GM12878 (cell line): ENCODE measurements at regions not wholly inside any gene's neighbourhood (a gene's known extent, or its start where the extent isn't known, plus 50 kb on each side); places are given as distances from the start of the nearest gene placed in this dataset.

ENCODE experiments used
- ATAC-seq: fragments of 200-7000 bp; cut with Tn5 transposase; 3 replicates; pipeline ENCODE4 v1.9.1; 2020; ENCODE audit warnings: mild to moderate bottlenecking, moderate library complexity
- BruUV-seq: library from RNA; stranded (reverse); fragments of 400-500 nt; replicated peaks from 2 replicates; lab custom pipeline; 2021; lab: Mats Ljungman, UMichigan
- CTCF ChIA-PET: fragments of 300-600 bp; sonication (Branson Sonifier 250); formaldehyde crosslinking; extraction: SDS; loops from one replicate; lab custom pipeline; 2021; ENCODE audit warnings: inconsistent platforms; lab: Yijun Ruan, JAX
- POLR2A ChIA-PET: fragments of 350-600 bp; formaldehyde crosslinking; extraction: SDS; loops from one replicate; lab custom pipeline; 2021; ENCODE audit warnings: inconsistent platforms; lab: Charles Lee
- RAD21 ChIA-PET: fragments of 300-600 bp; sonication (Branson Sonifier 250); formaldehyde crosslinking; loops from one replicate; lab custom pipeline; 2023; ENCODE audit warnings: antibody characterized with exemption; ENCODE audit not compliant: unreplicated experiment; lab: Charles Lee
- SMC1A ChIA-PET: fragments of 300-600 bp; sonication (Branson Sonifier 250); formaldehyde crosslinking; loops from one replicate; lab custom pipeline; 2023; ENCODE audit not compliant: unreplicated experiment, uncharacterized antibody; lab: Charles Lee
- DNase-seq: peaks from one replicate; pipeline ENCODE4 v3.0.0-alpha.2; 2011; ENCODE audit warnings: low read depth, low spot score
- FAIRE-seq: peaks from 3 replicates; lab custom pipeline; 2011; peaks lifted over from hg19 to GRCh38; lab: Jason Lieb, UNC
- H2AFZ ChIP-seq: 2 replicates; pipeline ENCODE4 v1.6.0; 2011; ENCODE audit warnings: low read depth, low read length, control low read depth; ENCODE audit not compliant: control insufficient read depth
- H3K27ac ChIP-seq: 2 replicates; pipeline ENCODE4 v1.5.1; 2011; ENCODE audit warnings: control low read depth; ENCODE audit not compliant: control insufficient read depth, insufficient read depth
- H3K27me3 ChIP-seq, 2 experiments: replicated peaks in 1 of 2; 2 replicates each; pipeline versions ENCODE4 v1.6.0 to v1.6.1; 2011; ENCODE audit warnings: low read length in 1 of 2; ENCODE audit not compliant: control insufficient read depth in 2 of 2, insufficient read depth in 2 of 2
- H3K36me3 ChIP-seq, 2 experiments: 2 replicates each; pipeline ENCODE4 v1.5.1; 2011; ENCODE audit warnings: low read length in 1 of 2; ENCODE audit not compliant: control insufficient read depth in 2 of 2, insufficient read depth in 2 of 2
- H3K4me1 ChIP-seq: 2 replicates; pipeline ENCODE4 v1.6.1; 2011; ENCODE audit warnings: mild to moderate bottlenecking, low read length, moderate library complexity, mixed read lengths; ENCODE audit not compliant: control insufficient read depth, insufficient read depth
- H3K4me2 ChIP-seq: 2 replicates; pipeline ENCODE4 v1.6.0; 2011; ENCODE audit warnings: control low read depth; ENCODE audit not compliant: control insufficient read depth, insufficient read depth
- H3K4me3 ChIP-seq: fragments of 200-600 bp; sonication (generic); 2 replicates; pipeline ENCODE4 v1.5.1; 2016
- H3K79me2 ChIP-seq: 2 replicates; pipeline ENCODE4 v1.6.0; 2011; ENCODE audit warnings: low read length; ENCODE audit not compliant: control insufficient read depth, insufficient read depth
- H3K9ac ChIP-seq: 2 replicates; pipeline ENCODE4 v1.8.0; 2011; ENCODE audit warnings: low read length, control low read depth, mixed read lengths; ENCODE audit not compliant: control insufficient read depth, insufficient read depth
- H3K9me3 ChIP-seq: replicated peaks from 3 replicates; pipeline ENCODE4 v1.5.1; 2011; ENCODE audit warnings: mild to moderate bottlenecking, low read length; ENCODE audit not compliant: control insufficient read depth, insufficient read depth
- H4K20me1 ChIP-seq: 2 replicates; pipeline ENCODE4 v1.6.0; 2011; ENCODE audit not compliant: control insufficient read depth, insufficient read depth
- FOXK2 ChIP-seq: fragments of 450-650 bp; IDR thresholded peaks from 2 replicates; pipeline ENCODE4 v1.6.1; 2017; ENCODE audit warnings: mild to moderate bottlenecking, moderate library complexity
- HDAC6 ChIP-seq: fragments of 200-600 bp; sonication (generic); IDR thresholded peaks from one replicate; pipeline ENCODE4 v1.8.0; 2017; ENCODE audit warnings: antibody characterized with exemption; ENCODE audit not compliant: unreplicated experiment
- NFYA ChIP-seq: IDR thresholded peaks from 2 replicates; pipeline ENCODE4 v1.6.1; 2011; ENCODE audit warnings: low read depth, mild to moderate bottlenecking, low read length, improper control_type of control experiment, borderline replicate concordance
- PAX8 ChIP-seq: fragments of 450-650 bp; IDR thresholded peaks from 2 replicates; pipeline ENCODE4 v1.6.1; 2017; ENCODE audit warnings: mild to moderate bottlenecking, moderate library complexity
- PML ChIP-seq: IDR thresholded peaks from 2 replicates; pipeline ENCODE4 v1.6.1; 2012; ENCODE audit warnings: low read length, inconsistent platforms
- RCOR1 ChIP-seq: conservative IDR thresholded peaks from 2 replicates; pipeline ENCODE4 v1.6.1; 2012; ENCODE audit warnings: low read depth, low read length, improper control_type of control experiment
- SREBF2 ChIP-seq: IDR thresholded peaks from 2 replicates; pipeline ENCODE4 v1.6.1; 2012; ENCODE audit warnings: mild to moderate bottlenecking, low read length
- YBX1 ChIP-seq: fragments of 450-650 bp; IDR thresholded peaks from 2 replicates; pipeline ENCODE4 v1.6.1; 2016; ENCODE audit warnings: antibody characterized with exemption
- WGBS: methylation state at CpG from one replicate; pipeline ENCODE4 v1.1.6; 2016; ENCODE audit warnings: low lambda C conversion rate; ENCODE audit not compliant: insufficient replicate concordance, insufficient coverage; ENCODE audit errors: missing lambda C conversion rate; 5-methylcytosine and 5-hydroxymethylcytosine counted together
- in situ Hi-C: fragments of 300-500 bp; cut with MboI; formaldehyde crosslinking; loops from 9 replicates; pipeline ENCODE4 v1.14.3; 2018; ENCODE audit warnings: mixed read lengths
- intact Hi-C: fragments of 100-400 bp; cut with micrococcal nuclease; formaldehyde crosslinking; loops from one replicate; pipeline ENCODE4 v1.14.2; 2022; ENCODE audit not compliant: unreplicated experiment
- TF ChIP-seq, protein P1 (sequence below): IDR thresholded peaks from 2 replicates; pipeline ENCODE4 v1.6.1; 2012; ENCODE audit warnings: low read depth, low read length, improper control_type of control experiment
- TF ChIP-seq, protein P2 (sequence below): fragments of 450-650 bp; IDR thresholded peaks from 2 replicates; pipeline ENCODE4 v1.6.1; 2018; ENCODE audit warnings: mild to moderate bottlenecking, low read depth, moderate library complexity; ENCODE audit not compliant: partially characterized antibody
- TF ChIP-seq, protein P3 (sequence below): fragments of 450-650 bp; IDR thresholded peaks from 2 replicates; pipeline ENCODE4 v1.6.1; 2017; ENCODE audit warnings: antibody characterized with exemption, mild to moderate bottlenecking, moderate library complexity

DNA sequence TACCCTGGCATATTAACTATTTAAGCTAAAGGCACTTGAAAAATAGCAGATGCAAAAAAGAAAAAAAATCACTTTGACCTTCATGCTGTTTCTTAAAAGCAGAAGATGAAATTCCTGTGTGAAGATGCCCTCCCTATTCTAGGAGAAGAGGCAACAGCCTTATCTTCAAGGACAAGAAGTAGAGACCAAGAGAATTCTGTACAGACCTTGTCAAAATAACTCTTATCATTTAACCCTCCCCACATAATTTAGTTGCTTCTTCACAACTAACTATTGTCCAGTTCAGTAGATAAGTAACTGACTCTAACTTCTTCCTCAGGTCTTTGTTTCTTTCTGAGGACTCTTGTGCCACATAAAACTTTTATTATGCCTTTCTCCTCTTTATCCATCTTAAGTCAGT is 72.0 kb upstream of the MARCHF10 start:
- ChIA-PET RAD21 (no interaction called here), CTCF (no interaction called here), SMC1A (no interaction called here), POLR2A (no interaction called here)
- no peak overlapping the region for H3K4me2 ChIP-seq
- no peak overlapping the region for H2AFZ ChIP-seq
- no peaks in the 10 kb centered on the region for H3K79me2 ChIP-seq
- FAIRE-seq (no peak), DNase-seq (no peak), ATAC-seq (no peak)
- H3K27ac ChIP-seq = no peak overlapping the region
- intact Hi-C loops (no loop called here), in situ Hi-C loops (no loop called here)
- H3K4me1 ChIP-seq = no peaks in the 10 kb centered on the region
- no peaks in the 10 kb centered on the region for H4K20me1 ChIP-seq
- no peak overlapping the region for H3K9ac ChIP-seq
- H3K36me3 ChIP-seq = no peaks in the 10 kb centered on the region
- H3K9me3 ChIP-seq = no peaks in the 10 kb centered on the region
- H3K4me3 ChIP-seq = no peak overlapping the region
- H3K27me3 ChIP-seq = no peaks in the 10 kb centered on the region; a peak in 2 of 4 replicates
- TF ChIP-seq NFYA = no peak
- no peak for TF ChIP-seq FOXK2
- TF ChIP-seq, protein P1, sequence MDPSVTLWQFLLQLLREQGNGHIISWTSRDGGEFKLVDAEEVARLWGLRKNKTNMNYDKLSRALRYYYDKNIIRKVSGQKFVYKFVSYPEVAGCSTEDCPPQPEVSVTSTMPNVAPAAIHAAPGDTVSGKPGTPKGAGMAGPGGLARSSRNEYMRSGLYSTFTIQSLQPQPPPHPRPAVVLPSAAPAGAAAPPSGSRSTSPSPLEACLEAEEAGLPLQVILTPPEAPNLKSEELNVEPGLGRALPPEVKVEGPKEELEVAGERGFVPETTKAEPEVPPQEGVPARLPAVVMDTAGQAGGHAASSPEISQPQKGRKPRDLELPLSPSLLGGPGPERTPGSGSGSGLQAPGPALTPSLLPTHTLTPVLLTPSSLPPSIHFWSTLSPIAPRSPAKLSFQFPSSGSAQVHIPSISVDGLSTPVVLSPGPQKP = no peak
- TF ChIP-seq, all 136 proteins: peak for 0
- BruUV-seq = no TSS peak

DNA sequence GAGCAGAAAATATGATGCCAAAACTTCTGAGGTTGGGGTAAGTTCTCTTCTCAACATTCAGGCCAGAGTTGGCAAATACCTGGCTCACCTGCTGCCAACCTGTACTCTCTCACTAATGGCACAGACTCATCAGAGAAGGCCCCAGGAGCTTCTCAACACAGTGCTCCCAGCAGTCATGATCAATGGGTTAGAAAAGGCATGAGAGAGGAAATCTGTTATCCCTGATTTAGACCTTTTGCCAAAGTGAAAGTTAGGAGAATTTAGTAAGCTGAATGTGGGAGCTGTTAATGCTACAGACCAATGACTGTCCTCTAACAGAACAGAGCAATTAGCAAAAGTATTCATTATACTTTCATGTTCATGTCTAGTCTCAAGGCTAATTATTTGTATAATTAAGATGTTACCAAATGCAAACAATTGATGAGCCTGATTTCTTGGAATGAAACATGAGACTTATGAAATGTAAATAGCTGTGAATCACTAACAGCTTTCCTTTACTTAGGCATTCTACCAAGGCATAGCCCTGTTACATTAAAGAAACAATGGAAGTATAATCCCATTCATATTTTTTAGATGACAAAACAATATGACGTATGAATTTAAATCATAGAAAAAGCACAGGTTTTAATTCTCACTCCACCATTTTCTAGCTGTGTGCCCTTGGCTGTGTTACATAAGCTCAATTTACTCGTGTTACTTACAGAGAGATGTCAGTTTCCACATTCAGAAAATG is 68.7 kb upstream of the MARCHF10 start:
- POLR2A ChIA-PET = no interaction called here
- CTCF ChIA-PET = interaction anchor here (0.7 kb wide), 1 partner anchor 15 kb away, joined by 4 read pairs; no protein-coding TSS in a partner anchor
- RAD21 ChIA-PET = no interaction called here
- Histone ChIP-seq H3K79me2 (no peaks in the 10 kb centered on the region), H3K4me1 (no peaks in the 10 kb centered on the region), H4K20me1 (no peaks in the 10 kb centered on the region), H3K27ac (no peak overlapping the region), H3K9ac (no peak overlapping the region), H3K9me3 (no peaks in the 10 kb centered on the region), H3K36me3 (no peaks in the 10 kb centered on the region), H3K4me2 (no peak overlapping the region), H3K27me3 (no peaks in the 10 kb centered on the region; a peak in 1 of 4 replicates), H3K4me3 (no peak overlapping the region), H2AFZ (no peak overlapping the region)
- no peak for DNase-seq
- ATAC-seq = no peak
- SMC1A ChIA-PET = interaction anchor here (1.1 kb wide), 1 partner anchor 10 kb away, joined by 3 read pairs; no protein-coding TSS in a partner anchor
- FAIRE-seq = no peak
- BruUV-seq = no TSS peak
- WGBS = 42% methylated on average over 2 of the region's 2 CpGs
- in situ Hi-C loops = no loop called here
- intact Hi-C loops = no loop called here
- TF ChIP-seq PAX8 = no peak
- TF ChIP-seq SREBF2 = no peak
- no peak for TF ChIP-seq HDAC6
- no peak for TF ChIP-seq PML
- TF ChIP-seq, protein P2, sequence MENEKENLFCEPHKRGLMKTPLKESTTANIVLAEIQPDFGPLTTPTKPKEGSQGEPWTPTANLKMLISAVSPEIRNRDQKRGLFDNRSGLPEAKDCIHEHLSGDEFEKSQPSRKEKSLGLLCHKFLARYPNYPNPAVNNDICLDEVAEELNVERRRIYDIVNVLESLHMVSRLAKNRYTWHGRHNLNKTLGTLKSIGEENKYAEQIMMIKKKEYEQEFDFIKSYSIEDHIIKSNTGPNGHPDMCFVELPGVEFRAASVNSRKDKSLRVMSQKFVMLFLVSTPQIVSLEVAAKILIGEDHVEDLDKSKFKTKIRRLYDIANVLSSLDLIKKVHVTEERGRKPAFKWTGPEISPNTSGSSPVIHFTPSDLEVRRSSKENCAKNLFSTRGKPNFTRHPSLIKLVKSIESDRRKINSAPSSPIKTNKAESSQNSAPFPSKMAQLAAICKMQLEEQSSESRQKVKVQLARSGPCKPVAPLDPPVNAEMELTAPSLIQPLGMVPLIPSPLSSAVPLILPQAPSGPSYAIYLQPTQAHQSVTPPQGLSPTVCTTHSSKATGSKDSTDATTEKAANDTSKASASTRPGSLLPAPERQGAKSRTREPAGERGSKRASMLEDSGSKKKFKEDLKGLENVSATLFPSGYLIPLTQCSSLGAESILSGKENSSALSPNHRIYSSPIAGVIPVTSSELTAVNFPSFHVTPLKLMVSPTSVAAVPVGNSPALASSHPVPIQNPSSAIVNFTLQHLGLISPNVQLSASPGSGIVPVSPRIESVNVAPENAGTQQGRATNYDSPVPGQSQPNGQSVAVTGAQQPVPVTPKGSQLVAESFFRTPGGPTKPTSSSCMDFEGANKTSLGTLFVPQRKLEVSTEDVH = no peak
- TF ChIP-seq YBX1 = no peak
- TF ChIP-seq, protein P3, sequence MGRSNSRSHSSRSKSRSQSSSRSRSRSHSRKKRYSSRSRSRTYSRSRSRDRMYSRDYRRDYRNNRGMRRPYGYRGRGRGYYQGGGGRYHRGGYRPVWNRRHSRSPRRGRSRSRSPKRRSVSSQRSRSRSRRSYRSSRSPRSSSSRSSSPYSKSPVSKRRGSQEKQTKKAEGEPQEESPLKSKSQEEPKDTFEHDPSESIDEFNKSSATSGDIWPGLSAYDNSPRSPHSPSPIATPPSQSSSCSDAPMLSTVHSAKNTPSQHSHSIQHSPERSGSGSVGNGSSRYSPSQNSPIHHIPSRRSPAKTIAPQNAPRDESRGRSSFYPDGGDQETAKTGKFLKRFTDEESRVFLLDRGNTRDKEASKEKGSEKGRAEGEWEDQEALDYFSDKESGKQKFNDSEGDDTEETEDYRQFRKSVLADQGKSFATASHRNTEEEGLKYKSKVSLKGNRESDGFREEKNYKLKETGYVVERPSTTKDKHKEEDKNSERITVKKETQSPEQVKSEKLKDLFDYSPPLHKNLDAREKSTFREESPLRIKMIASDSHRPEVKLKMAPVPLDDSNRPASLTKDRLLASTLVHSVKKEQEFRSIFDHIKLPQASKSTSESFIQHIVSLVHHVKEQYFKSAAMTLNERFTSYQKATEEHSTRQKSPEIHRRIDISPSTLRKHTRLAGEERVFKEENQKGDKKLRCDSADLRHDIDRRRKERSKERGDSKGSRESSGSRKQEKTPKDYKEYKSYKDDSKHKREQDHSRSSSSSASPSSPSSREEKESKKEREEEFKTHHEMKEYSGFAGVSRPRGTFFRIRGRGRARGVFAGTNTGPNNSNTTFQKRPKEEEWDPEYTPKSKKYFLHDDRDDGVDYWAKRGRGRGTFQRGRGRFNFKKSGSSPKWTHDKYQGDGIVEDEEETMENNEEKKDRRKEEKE = no peak
- no peak for TF ChIP-seq RCOR1
